Body of pancreas (tissue), 4 donors: ENCODE measurements at regions not wholly inside any gene's neighbourhood (a gene's known extent, or its start where the extent isn't known, plus 50 kb on each side); places are given as distances from the start of the nearest gene placed in this dataset.

Experiments used
- ATAC-seq: fragments of 150-250 bp; one replicate; pipeline ENCODE4 v1.9.1; 2016
- DNase-seq, 4 donors: peaks; one replicate each; pipeline ENCODE4 v3.0.0-alpha.2; 2019
- H3K27ac ChIP-seq, 4 donors: fragments of 200-600 bp; sonication (generic); 1 replicate in 3 of 4; 2 replicates in 1 of 4; pipeline versions ENCODE4 v1.5.1 to v1.6.1; 2016 to 2019; ENCODE audit warnings: mild to moderate bottlenecking in 1 of 4, mixed read lengths in 1 of 4, moderate library complexity in 1 of 4
- H3K27me3 ChIP-seq, 2 donors: fragments of 200-600 bp; sonication (generic); one replicate each; pipeline ENCODE4 v1.6.0; 2016; ENCODE audit warnings: mild to moderate bottlenecking in 1 of 2
- H3K36me3 ChIP-seq, 2 donors: fragments of 200-600 bp; sonication (generic); replicated peaks in 1 of 2; 2 replicates each; pipeline ENCODE4 v1.5.1; 2016; ENCODE audit warnings: low read depth in 2 of 2; ENCODE audit not compliant: insufficient read depth in 1 of 2
- H3K4me1 ChIP-seq: fragments of 200-600 bp; sonication (generic); one replicate; pipeline ENCODE4 v1.6.0; 2016
- H3K4me3 ChIP-seq, 2 donors: fragments of 200-600 bp; sonication (generic); 1 replicate in 1 of 2; 2 replicates in 1 of 2; pipeline ENCODE4 v1.5.1; 2016 to 2019
- H3K9me3 ChIP-seq, 3 donors: fragments of 200-600 bp; sonication (generic); 1 replicate in 2 of 3; 2 replicates in 1 of 3; pipeline ENCODE4 v1.5.1; 2016
- CTCF ChIP-seq, 7 experiments: fragments of 450-650 bp in 4 of 7; fragments of 200-600 bp in 3 of 7; sonication (generic) in 3 of 7; IDR thresholded peaks; one replicate each; pipeline ENCODE4 v1.5.1; 2016 to 2019; ENCODE audit warnings: antibody characterized with exemption in 7 of 7
- POLR2A ChIP-seq, 3 donors: fragments of 450-650 bp; IDR thresholded peaks; one replicate each; pipeline ENCODE4 v1.6.1; 2016; ENCODE audit warnings: antibody characterized with exemption in 3 of 3, mild to moderate bottlenecking in 2 of 3
- WGBS, 2 donors: methylation state at CpG; one replicate each; pipeline ENCODE4 v1.1.5; 2017; 5-methylcytosine and 5-hydroxymethylcytosine counted together
- intact Hi-C: fragments of 100-400 bp; cut with DNase I; formaldehyde crosslinking; loops from one replicate; pipeline ENCODE4 v1.15.1; 2023

DNA sequence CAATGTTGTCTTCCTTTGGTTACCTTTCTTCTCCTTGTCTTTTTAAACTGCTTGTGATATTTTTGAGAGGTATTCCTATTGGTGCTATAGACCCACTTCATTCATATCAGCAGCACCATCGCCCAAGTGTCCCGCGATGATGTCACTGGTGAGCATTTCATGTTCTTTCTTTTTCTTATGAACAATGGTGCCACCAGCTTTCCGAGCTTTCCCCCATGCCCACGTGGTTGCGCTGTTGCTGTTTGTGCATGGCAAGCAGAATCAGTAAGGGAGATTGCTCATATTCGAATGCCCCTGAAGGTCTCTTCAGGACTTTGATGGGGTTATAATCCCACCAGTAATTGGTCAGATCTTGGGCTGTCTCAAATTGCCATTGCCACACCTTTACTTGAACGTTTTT is 221.6 kb upstream of the USP9Y start:
- ATAC-seq, result no peak
- WGBS, 2 donors, result 15 to 37% methylated on average over 8 of the region's 8 CpGs
- intact Hi-C loops, result no loop called here
- H3K27me3 ChIP-seq, result no peaks in the 10 kb centered on the region
- no peaks in the 10 kb centered on the region for H3K4me1 ChIP-seq
- no peak overlapping the region for H3K27ac ChIP-seq
- DNase-seq, result peak in 2 of 4 donors; percentile 1 to 9
- no peak overlapping the region for H3K4me3 ChIP-seq
- H3K9me3 ChIP-seq, result no peaks in the 10 kb centered on the region
- H3K36me3 ChIP-seq, result no peaks in the 10 kb centered on the region
- TF ChIP-seq CTCF (IDR thresholded peaks at IDR 0.05) (no peak), POLR2A (IDR thresholded peaks at IDR 0.05) (no peak)

- Histone ChIP-seq H3K9me3 (no peaks in the 10 kb centered on the region), H3K4me1 (no peaks in the 10 kb centered on the region), H3K27ac (no peak overlapping the region), H3K36me3 (no peaks in the 10 kb centered on the region), H3K27me3 (no peaks in the 10 kb centered on the region), H3K4me3 (no peak overlapping the region)
- ATAC-seq (no peak), DNase-seq (no peak)
- WGBS, 2 donors, result 42 to 57% methylated on average over 2 to 3 of the region's 3 CpGs
- intact Hi-C loops, result no loop called here
- TF ChIP-seq CTCF (IDR thresholded peaks at IDR 0.05) (no peak), POLR2A (IDR thresholded peaks at IDR 0.05) (no peak)
Observed at GRCh38 chrY:12483394-12483793, 217.6 kb upstream of the USP9Y start.

DNA sequence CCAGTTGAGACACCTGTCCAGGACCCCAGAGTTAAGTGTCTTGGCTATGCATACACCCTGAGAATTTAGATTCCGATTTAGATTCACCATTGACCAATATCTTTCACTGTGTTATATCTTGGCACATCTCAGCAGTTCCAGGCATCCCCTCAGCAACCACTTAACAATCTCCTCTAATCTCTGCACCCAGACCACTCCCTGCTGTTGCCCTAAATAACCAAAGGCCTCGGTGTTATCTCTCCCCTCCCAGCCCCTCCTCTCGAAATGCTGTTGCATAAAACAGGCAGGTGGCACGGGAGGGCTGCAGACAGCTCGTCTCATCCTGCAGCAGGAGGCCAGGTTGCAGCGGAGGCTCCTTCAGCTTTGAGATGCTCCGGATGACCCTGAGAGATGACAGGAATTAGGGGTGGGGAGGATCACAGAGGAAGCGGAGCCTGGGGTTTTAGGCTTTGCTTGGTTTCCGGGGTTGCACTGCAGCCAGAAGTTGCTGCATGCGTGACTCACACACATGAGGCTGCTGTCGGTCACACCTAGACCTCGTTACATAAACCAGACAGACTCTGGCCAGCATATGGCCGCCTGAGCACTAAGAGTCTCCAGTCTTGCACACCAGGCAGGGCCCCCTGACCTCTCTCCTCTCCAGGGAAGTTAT is 210.3 kb upstream of the USP9Y start:
- intact Hi-C loops, result no loop called here
- TF ChIP-seq CTCF (IDR thresholded peaks at IDR 0.05) (no peak), POLR2A (IDR thresholded peaks at IDR 0.05) (no peak)
- no peak for ATAC-seq
- 31 to 50% methylated on average over 2 to 5 of the region's 13 CpGs for WGBS, 2 donors
- no peaks in the 10 kb centered on the region for H3K4me1 ChIP-seq
- no peaks in the 10 kb centered on the region for H3K36me3 ChIP-seq
- no peaks in the 10 kb centered on the region for H3K27me3 ChIP-seq
- no peaks in the 10 kb centered on the region for H3K9me3 ChIP-seq
- H3K27ac ChIP-seq, result no peak overlapping the region
- DNase-seq, result no peak
- H3K4me3 ChIP-seq, result no peak overlapping the region

- DNase-seq (no peak), ATAC-seq (no peak)
- WGBS, 2 donors, result 29 to 50% methylated on average over 1 of the region's 1 CpG
- no peak overlapping the region for H3K27ac ChIP-seq
- intact Hi-C loops, result no loop called here
- no peaks in the 10 kb centered on the region for H3K27me3 ChIP-seq
- H3K36me3 ChIP-seq, result no peaks in the 10 kb centered on the region
- H3K9me3 ChIP-seq, result no peaks in the 10 kb centered on the region
- TF ChIP-seq CTCF (IDR thresholded peaks at IDR 0.05) (no peak), POLR2A (IDR thresholded peaks at IDR 0.05) (no peak)
- no peak overlapping the region for H3K4me3 ChIP-seq
- no peaks in the 10 kb centered on the region for H3K4me1 ChIP-seq
Observed at GRCh38 chrY:12492218-12492617, 208.8 kb upstream of the USP9Y start.

GRCh38 chrY:12496007-12496406 is 205.0 kb upstream of the USP9Y start:
- TF ChIP-seq CTCF (IDR thresholded peaks at IDR 0.05) (no peak), POLR2A (IDR thresholded peaks at IDR 0.05) (no peak)
- no peaks in the 10 kb centered on the region for H3K4me1 ChIP-seq
- ATAC-seq, result no peak

More at GRCh38 chrY:12496007-12496406, 205.0 kb upstream of the USP9Y start:
- Histone ChIP-seq H3K36me3 (no peaks in the 10 kb centered on the region), H3K4me3 (no peak overlapping the region), H3K27ac (no peak overlapping the region), H3K27me3 (no peaks in the 10 kb centered on the region), H3K9me3 (no peaks in the 10 kb centered on the region)
- intact Hi-C loops, result no loop called here
- DNase-seq, result no peak
- WGBS, 2 donors, result 13% methylated on average over 1 of the region's 2 CpGs; no CpG with 5 or more reads in 1 of the 2 donors
